SK-N-SH (cell line): ENCODE measurements at regions not wholly inside any gene's neighbourhood (a gene's known extent, or its start where the extent isn't known, plus 50 kb on each side); places are given as distances from the start of the nearest gene placed in this dataset.

Experiments used
- CTCF ChIA-PET: fragments of 300-600, 350-600 bp; formaldehyde crosslinking; extraction: SDS; loops from one replicate; lab custom pipeline; 2021; lab: Yijun Ruan, JAX
- POLR2A ChIA-PET: fragments of 350-600 bp; sonication (Branson Sonifier 250); formaldehyde crosslinking; extraction: SDS; loops from one replicate; lab custom pipeline; 2020; ENCODE audit warnings: antibody characterized with exemption, inconsistent platforms; lab: Yijun Ruan, JAX
- DNase-seq: peaks from one replicate; pipeline ENCODE4 v3.0.0; 2012
- H2AFZ ChIP-seq: fragments of 200-600 bp; sonication (generic); 2 replicates; pipeline ENCODE4 v1.8.1; 2016; ENCODE audit warnings: antibody characterized with exemption, mild to moderate bottlenecking, low read depth
- H3F3A ChIP-seq: fragments of 200-600 bp; sonication (generic); replicated peaks from 2 replicates; pipeline ENCODE3; 2016; ENCODE audit warnings: antibody characterized with exemption, mild to moderate bottlenecking; ENCODE audit not compliant: insufficient read depth
- H3K27ac ChIP-seq, 2 experiments: fragments of 200-500 bp in 1 of 2; fragments of 200-600 bp in 1 of 2; sonication (Bioruptor generic) in 1 of 2; sonication (generic), shearing (Covaris generic) in 1 of 2; 2 replicates each; pipeline versions ENCODE4 v1.5.1 to v1.6.1; 2014 to 2016; ENCODE audit warnings: low read depth in 2 of 2, inconsistent platforms in 1 of 2, low read length in 1 of 2, mild to moderate bottlenecking in 1 of 2, mixed read lengths in 1 of 2
- H3K27me3 ChIP-seq: fragments of 200-600 bp; sonication (generic), shearing (Covaris generic); 2 replicates; pipeline ENCODE4 v1.6.1; 2016; ENCODE audit warnings: mixed run types; ENCODE audit not compliant: insufficient read depth
- H3K36me3 ChIP-seq, 2 experiments: fragments of 200-500 bp in 1 of 2; fragments of 200-600 bp in 1 of 2; sonication (Bioruptor generic) in 1 of 2; sonication (generic) in 1 of 2; replicated peaks in 1 of 2; 2 replicates each; pipeline versions ENCODE3 to v1.5.1; 2014 to 2016; ENCODE audit warnings: low read length in 1 of 2, mild to moderate bottlenecking in 1 of 2; ENCODE audit not compliant: insufficient read depth in 2 of 2, control insufficient read depth in 1 of 2
- H3K4me1 ChIP-seq, 2 experiments: fragments of 200-500 bp in 1 of 2; fragments of 200-600 bp in 1 of 2; sonication (Bioruptor generic) in 1 of 2; sonication (generic), shearing (Covaris generic) in 1 of 2; 2 replicates each; pipeline versions ENCODE4 v1.5.1 to v1.6.1; 2014 to 2016; ENCODE audit warnings: low read depth in 1 of 2, low read length in 1 of 2, mixed run types in 1 of 2; ENCODE audit not compliant: insufficient read depth in 2 of 2, control insufficient read depth in 1 of 2
- H3K4me2 ChIP-seq: fragments of 200-600 bp; sonication (generic), shearing (Covaris generic); 2 replicates; pipeline ENCODE4 v1.6.1; 2017; ENCODE audit warnings: mixed run types
- H3K4me3 ChIP-seq, 2 experiments: fragments of 200-500 bp in 1 of 2; fragments of 200-600 bp in 1 of 2; sonication (Bioruptor generic) in 1 of 2; sonication (generic), shearing (Covaris generic) in 1 of 2; 2 replicates each; pipeline versions ENCODE4 v1.5.1 to v1.8.1; 2014 to 2016; ENCODE audit warnings: low read depth in 2 of 2, inconsistent platforms in 1 of 2, low read length in 1 of 2, mild to moderate bottlenecking in 1 of 2, mixed read lengths in 1 of 2, moderate library complexity in 1 of 2
- H3K79me2 ChIP-seq: fragments of 200-600 bp; sonication (generic); 2 replicates; pipeline ENCODE4 v1.8.1; 2017; ENCODE audit warnings: mild to moderate bottlenecking; ENCODE audit not compliant: insufficient read depth
- H3K9ac ChIP-seq: fragments of 200-600 bp; sonication (generic); 2 replicates; pipeline ENCODE4 v1.6.1; 2017; ENCODE audit warnings: mixed run types
- H3K9me2 ChIP-seq: fragments of 200-600 bp; sonication (generic); 2 replicates; pipeline ENCODE4 v1.6.1; 2017; ENCODE audit warnings: mixed run types
- H3K9me3 ChIP-seq: fragments of 200-600 bp; sonication (generic); 2 replicates; pipeline ENCODE4 v1.6.1; 2017; ENCODE audit warnings: mixed run types, mild to moderate bottlenecking, moderate library complexity
- H4K20me1 ChIP-seq: fragments of 200-600 bp; sonication (generic); 2 replicates; pipeline ENCODE4 v1.6.1; 2017; ENCODE audit warnings: mild to moderate bottlenecking, mixed run types; ENCODE audit not compliant: insufficient read depth
- CHD2 ChIP-seq: fragments of 150-350 bp; IDR thresholded peaks from 2 replicates; pipeline ENCODE4 v1.6.1; 2018; ENCODE audit warnings: low read length; ENCODE audit not compliant: partially characterized antibody
- GABPA ChIP-seq: IDR thresholded peaks from 2 replicates; pipeline ENCODE4 v1.4.0; 2012; ENCODE audit warnings: low read depth, mild to moderate bottlenecking
- GATA2 ChIP-seq: sonication (generic); formaldehyde crosslinking; IDR thresholded peaks from 2 replicates; pipeline ENCODE4 v1.5.0; 2020; ENCODE audit warnings: mild to moderate bottlenecking, missing genetic modification reagents
- IRF3 ChIP-seq: fragments of 150-350 bp; IDR thresholded peaks from 2 replicates; pipeline ENCODE4 v1.6.1; 2016; ENCODE audit warnings: mild to moderate bottlenecking, low read depth, low read length
- JUND ChIP-seq: IDR thresholded peaks from 2 replicates; pipeline ENCODE4 v1.4.0; 2012
- MAX ChIP-seq: IDR thresholded peaks from 2 replicates; pipeline ENCODE4 v1.4.0; 2012; ENCODE audit warnings: low read depth
- MEF2A ChIP-seq: IDR thresholded peaks from 2 replicates; pipeline ENCODE4 v1.4.0; 2012; ENCODE audit warnings: low read depth, borderline replicate concordance
- NFIC ChIP-seq: IDR thresholded peaks from 2 replicates; pipeline ENCODE4 v1.4.0; 2012; ENCODE audit warnings: borderline replicate concordance
- NRF1 ChIP-seq: IDR thresholded peaks from 2 replicates; pipeline ENCODE4 v1.6.1; 2012; ENCODE audit warnings: low read depth, mild to moderate bottlenecking, low read length
- POLR2AphosphoS5 ChIP-seq: IDR thresholded peaks from 2 replicates; pipeline ENCODE4 v1.6.1; 2012; ENCODE audit warnings: low read depth, low read length
- RCOR1 ChIP-seq: fragments of 150-350 bp; IDR thresholded peaks from 2 replicates; pipeline ENCODE4 v1.6.1; 2017; ENCODE audit warnings: antibody characterized with exemption, low read length
- TAF1 ChIP-seq: IDR thresholded peaks from 2 replicates; pipeline ENCODE4 v1.6.1; 2012; ENCODE audit warnings: low read depth, mild to moderate bottlenecking, low read length, moderate library complexity, borderline replicate concordance
- USF2 ChIP-seq: fragments of 150-350 bp; IDR thresholded peaks from 2 replicates; pipeline ENCODE4 v1.6.1; 2017; ENCODE audit warnings: antibody characterized with exemption, low read length, low read depth, borderline replicate concordance
- YY1 ChIP-seq: IDR thresholded peaks from 2 replicates; pipeline ENCODE4 v1.4.0; 2012; ENCODE audit warnings: low read depth, mild to moderate bottlenecking
- WGBS: methylation state at CpG from one replicate; pipeline ENCODE4 v1.1.6; 2017; ENCODE audit warnings: low lambda C conversion rate; 5-methylcytosine and 5-hydroxymethylcytosine counted together

GRCh38 chr15:29361560-29361959 is 91.9 kb upstream of the NSMCE3 start:
- CTCF ChIA-PET: interaction anchor here (0.6 kb wide), 1 partner anchor 236 kb away, joined by 3 read pairs; no protein-coding TSS in a partner anchor
- H3K36me3 ChIP-seq: no peaks in the 10 kb centered on the region
- no peaks in the 10 kb centered on the region for H3K4me1 ChIP-seq
- no peaks in the 10 kb centered on the region for H3K27me3 ChIP-seq
- POLR2A ChIA-PET: no interaction called here
- no peaks in the 10 kb centered on the region for H4K20me1 ChIP-seq
- no peak overlapping the region for H2AFZ ChIP-seq
- no peaks in the 10 kb centered on the region for H3K79me2 ChIP-seq
- no peaks in the 10 kb centered on the region for H3K9me2 ChIP-seq
- H3K4me2 ChIP-seq: no peak overlapping the region
- no peak for DNase-seq
- TF ChIP-seq CHD2: no peak
- TF ChIP-seq MEF2A: no peak
- TF ChIP-seq, all 33 proteins: peak for 0
- H3K27ac ChIP-seq: no peak overlapping the region
- 48% methylated on average over 4 of the region's 4 CpGs for WGBS
- no peak overlapping the region for H3K9ac ChIP-seq
- H3K9me3 ChIP-seq: no peaks in the 10 kb centered on the region
- no peaks in the 10 kb centered on the region for H3F3A ChIP-seq
- no peak overlapping the region for H3K4me3 ChIP-seq

GRCh38 chr15:29360152-29360551 is 90.5 kb upstream of the NSMCE3 start:
- peaks cover 0 to under 1% of the 10 kb centered on the region in 2 experiments; a peak in 1 of 4 replicates for H3K4me1 ChIP-seq
- CTCF ChIA-PET: interaction anchor here (1.1 kb wide), 1 partner anchor 10 kb away, joined by 3 read pairs; no protein-coding TSS in a partner anchor
- H3K79me2 ChIP-seq: no peaks in the 10 kb centered on the region
- WGBS: 65% methylated on average over 4 of the region's 4 CpGs
- H3K4me3 ChIP-seq: no peak overlapping the region
- H2AFZ ChIP-seq: no peak overlapping the region
- no peaks in the 10 kb centered on the region for H3K9me3 ChIP-seq
- H3K9ac ChIP-seq: no peak overlapping the region
- no peaks in the 10 kb centered on the region for H4K20me1 ChIP-seq
- H3F3A ChIP-seq: no peaks in the 10 kb centered on the region
- POLR2A ChIA-PET: no interaction called here
- DNase-seq: no peak
- no peaks in the 10 kb centered on the region for H3K27me3 ChIP-seq
- no peak overlapping the region for H3K4me2 ChIP-seq
- H3K27ac ChIP-seq: no peak overlapping the region
- H3K9me2 ChIP-seq: no peaks in the 10 kb centered on the region
- H3K36me3 ChIP-seq: no peaks in the 10 kb centered on the region
- no peak for TF ChIP-seq GABPA
- no peak for TF ChIP-seq JUND
- no peak for TF ChIP-seq USF2
- no peak for TF ChIP-seq NFIC
- no peak for TF ChIP-seq TAF1
- TF ChIP-seq MAX: no peak
- TF ChIP-seq NRF1: no peak
- no peak for TF ChIP-seq IRF3
- no peak for TF ChIP-seq MEF2A
- TF ChIP-seq POLR2AphosphoS5: no peak
- TF ChIP-seq RCOR1: no peak
- TF ChIP-seq YY1: no peak
- no peak for TF ChIP-seq CHD2
- no peak for TF ChIP-seq GATA2 (CRISPR knock-in tag)
